Hematopoietic multipotent progenitor cell treated with erythropoietin and hydrocortisone succinate and interleukin-3 and kit ligand, for 8 days (in vitro differentiated cells): ENCODE measurements at regions not wholly inside any gene's neighbourhood (a gene's known extent, or its start where the extent isn't known, plus 50 kb on each side); places are given as distances from the start of the nearest gene placed in this dataset.

ENCODE experiments used
- DNase-seq: peaks from one replicate; pipeline ENCODE4 v3.0.0-alpha.2; 2015

DNA sequence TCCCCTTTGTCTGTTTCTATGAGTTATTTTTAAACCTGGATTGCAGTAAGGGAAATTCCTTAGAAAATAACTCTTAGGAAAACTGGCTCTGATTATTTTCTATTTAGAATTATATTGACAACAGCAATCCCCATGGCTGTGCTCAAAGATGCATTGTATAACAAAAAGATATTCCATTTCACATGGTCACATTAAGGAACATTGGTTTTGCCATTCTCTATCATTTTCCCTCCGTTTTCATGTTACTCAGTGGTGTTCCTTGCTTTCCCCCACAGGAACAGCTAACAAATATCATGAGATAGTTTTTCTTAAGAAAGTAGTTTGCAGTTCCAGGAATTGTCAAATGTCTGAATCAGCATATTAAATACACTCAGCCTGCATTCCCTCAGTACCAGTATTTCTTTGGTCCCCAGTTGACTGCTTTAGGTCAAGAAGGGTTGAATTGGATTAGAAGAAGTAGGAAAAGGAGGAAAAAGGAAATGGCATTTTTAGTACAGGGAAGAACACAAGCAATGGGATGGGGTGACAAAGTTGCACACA is 436.7 kb downstream of the TNS3 start:
- DNase-seq, result no peak

DNA sequence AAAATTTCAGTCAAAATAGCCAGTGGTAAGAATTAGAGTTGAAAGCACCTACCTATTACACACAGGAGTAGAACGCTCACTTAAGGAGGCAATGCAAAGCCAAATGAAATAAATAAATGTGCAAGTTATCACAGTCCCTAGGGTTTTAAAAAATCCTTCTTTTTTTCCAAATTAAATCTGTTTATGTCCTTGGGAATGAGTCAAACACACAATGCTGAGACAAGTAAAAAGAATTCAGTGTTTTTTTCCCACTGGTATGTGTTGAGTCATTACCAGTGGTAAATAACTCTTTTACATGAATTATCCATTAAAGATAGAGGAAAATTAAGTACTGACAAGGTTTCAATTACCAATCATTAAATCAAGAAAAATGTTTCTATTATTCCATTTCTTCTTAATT is 438.6 kb downstream of the TNS3 start:
- DNase-seq, result no peak

DNA sequence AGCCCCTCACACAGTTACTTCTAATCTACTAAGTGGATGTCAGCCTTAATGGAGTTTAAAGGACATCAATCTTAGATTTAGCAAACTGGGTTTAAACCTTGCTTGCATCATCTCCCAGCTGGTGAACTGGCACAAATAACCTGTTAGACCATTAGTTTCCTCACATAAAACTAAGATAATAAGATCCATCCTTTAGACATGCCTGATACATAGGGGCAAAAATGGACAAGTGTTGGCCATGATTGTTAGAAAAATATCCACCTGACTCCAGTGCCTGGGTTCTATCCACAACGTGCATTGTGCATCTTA is 439.1 kb downstream of the TNS3 start:
- DNase-seq, result no peak

DNA sequence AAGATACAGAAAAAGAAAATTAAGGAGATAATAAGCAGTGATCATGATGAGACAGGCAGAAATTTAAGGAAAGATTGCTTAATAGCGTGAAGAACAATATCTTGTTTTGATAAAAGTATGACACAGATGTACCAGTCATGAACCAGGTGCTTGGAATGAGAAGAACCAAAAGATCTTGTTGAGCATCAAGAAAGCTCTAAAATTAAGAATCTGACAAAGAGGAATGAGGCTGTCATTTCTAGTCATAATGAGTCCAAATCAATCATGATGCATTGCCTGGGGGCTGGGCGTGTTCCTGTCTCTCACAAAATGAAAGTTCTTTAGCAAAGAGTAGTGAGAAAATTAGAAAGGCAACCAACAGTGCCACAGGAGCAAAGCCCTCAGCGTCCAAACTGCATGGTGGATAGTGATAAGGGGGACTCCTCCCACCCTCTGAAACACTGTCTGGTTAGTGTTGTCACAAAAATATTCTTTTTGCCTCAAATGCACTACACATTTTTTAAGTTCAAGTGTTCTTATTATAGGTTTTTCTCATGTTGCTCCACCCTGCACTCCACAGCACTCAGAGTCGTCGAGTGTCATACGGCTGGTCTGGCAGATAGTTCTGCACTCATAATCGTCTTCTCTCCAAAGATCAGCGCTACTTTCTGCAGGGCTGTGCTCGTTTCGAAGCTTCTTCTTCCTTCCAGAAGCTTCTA is 439.6 kb downstream of the TNS3 start:
- peak; percentile 67 for DNase-seq

DNA sequence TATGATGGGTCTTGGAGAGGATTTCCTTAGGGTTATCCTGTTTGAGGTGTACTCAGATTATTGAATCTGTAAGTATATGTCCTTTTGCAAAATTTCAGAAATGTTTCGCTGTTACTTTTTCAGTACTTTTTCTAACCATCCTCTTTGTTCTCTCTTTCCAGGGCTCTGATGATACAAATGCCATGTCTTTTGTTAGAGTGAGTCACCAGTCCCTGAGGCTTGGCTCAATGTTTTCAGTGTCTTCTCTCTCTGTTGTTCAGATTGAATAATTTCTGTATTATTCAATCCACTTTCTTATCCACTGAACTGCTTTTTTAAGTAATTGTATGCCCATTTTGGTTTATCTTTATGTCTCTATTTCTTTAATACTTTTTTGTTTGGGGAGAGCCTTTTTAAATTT is 449.4 kb downstream of the TNS3 start:
- no peak for DNase-seq

DNA sequence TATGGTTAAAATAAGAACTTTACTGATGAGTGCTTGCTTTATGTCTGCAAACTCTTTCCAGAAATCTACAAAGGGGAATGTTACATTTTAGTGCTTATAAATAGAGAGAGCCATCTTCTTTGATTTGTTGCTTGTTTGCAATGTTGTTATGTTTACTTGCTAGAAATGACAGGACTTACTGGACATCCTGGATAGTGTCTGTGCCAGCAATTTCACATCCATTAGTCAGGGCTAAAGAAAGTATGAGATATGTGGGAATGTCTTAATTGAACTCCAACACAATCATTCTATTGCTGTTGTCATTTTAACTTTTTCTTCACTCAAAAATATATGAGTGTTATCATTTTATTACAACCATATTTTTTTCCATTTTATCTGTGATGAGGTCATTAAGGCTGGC is 453.2 kb downstream of the TNS3 start:
- DNase-seq, result no peak

DNA sequence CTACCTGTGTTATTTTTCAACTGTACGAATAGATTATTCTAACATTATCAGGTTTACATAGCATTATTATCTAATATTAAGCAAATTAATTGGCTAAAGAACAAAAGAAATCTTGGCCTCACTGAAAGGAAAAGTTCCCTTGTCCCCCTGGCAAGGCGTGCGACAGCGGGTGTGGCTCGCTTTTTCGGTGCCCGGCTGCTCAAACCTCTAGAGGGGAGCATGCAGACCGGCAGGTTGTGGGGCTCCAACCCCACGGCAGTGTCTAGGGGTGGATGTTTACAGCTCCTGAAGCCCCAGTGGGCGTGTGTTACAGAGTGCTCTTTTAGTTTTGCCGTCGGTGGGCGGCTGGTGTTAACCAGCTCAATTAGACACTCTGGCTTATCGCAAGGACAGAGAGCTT is 456.4 kb downstream of the TNS3 start:
- DNase-seq, result no peak

DNA sequence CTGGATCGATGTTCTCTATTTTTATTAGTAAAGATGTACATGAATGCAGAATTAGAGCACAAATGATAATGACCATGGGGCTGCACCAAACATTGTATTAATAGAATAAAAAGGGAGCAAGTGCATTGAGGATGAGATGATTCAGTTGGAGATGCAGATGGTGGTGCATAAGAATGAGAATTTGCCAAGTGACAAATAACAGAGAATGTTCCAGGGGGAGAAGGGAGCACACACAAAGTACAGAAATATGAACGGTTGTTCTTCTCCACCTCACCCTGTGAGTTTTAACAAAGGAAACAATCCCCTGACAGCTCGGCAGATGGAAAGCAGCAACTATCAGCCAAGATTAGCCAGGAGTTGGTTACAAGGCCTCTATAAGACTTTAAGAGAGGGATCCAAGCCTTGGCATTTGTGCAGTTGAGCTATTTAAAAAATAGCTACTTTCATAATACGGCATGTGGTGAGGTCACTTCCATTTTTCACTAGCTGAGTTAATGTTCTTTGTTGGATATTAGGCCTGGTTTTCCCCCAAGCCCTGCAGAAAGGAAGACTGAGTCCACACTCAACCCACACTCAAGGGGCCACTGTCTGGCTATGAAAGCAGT is 462.5 kb downstream of the TNS3 start:
- DNase-seq, result no peak

DNA sequence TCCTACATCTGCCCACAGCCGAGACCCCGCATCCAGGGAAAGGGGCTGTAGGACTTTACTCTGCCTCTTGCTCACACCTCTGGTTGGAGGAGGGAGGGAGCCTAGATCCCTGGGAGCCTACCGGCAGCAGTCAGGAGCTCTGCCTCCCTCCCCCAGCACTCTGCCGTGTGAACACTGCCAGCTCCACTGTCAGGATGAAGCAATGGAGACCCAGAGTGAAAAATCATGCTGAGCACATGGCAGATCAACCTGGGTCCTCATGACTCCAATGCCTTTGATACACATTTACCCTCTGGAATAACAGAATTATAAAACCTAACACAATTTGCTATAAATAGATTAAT is 477.7 kb downstream of the TNS3 start:
- DNase-seq, result no peak

DNA sequence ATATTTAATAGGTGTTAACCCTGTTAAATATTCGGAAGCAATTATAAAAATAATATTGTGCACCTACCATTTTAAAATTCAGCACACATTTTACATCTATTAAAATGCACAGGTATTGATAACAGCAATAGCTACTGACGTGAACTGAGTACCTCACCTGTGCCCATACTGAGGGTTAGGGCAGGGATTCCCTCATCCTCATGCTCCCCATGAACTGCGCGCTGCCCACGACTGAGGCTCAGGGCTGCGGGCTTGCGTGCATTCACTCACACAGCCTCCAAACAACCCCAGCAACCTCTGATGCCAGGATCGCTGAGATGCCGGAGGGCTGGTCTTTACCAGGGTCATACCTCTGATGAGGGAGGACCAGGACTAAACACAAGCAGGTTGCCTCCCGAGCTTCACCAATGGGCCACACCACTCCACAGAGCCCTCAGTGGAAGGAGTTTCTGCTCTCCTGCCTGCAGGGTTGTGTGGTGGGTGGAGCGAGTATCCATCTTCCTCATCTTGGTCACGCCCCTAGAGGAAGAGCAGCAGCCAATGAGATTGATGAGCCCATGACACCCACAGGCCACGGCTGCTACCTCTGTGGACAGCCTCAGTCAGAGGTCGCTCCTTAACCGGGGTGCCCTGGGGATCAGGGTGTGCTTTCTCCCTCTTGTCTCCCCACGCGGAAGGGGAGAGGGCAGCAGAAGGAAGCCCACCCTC is 478.3 kb downstream of the TNS3 start:
- DNase-seq, result no peak

DNA sequence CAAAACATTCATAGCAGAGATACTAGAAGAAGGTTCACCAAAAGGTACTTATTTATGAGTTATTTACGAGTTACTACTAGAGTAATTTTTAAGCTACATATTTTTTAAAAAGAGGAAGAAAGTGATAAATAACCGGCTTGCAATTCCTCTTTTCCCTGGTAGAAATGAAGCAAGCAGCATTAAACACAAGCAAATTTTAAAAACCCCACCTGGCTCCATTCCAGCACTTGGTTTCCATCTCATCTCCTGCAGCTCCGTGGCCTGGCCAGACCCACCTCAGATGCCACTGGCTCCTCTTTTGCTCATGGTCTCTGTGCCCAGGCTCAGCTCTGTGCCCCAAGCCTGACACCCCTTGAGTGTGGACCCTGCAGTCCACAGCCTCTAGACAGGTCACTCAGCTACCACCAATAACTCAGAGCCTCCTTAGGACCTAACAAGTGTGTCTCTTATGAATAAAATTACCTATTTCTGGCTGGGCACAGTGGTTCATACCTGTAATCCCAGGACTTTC is 479.5 kb downstream of the TNS3 start:
- no peak for DNase-seq

DNA sequence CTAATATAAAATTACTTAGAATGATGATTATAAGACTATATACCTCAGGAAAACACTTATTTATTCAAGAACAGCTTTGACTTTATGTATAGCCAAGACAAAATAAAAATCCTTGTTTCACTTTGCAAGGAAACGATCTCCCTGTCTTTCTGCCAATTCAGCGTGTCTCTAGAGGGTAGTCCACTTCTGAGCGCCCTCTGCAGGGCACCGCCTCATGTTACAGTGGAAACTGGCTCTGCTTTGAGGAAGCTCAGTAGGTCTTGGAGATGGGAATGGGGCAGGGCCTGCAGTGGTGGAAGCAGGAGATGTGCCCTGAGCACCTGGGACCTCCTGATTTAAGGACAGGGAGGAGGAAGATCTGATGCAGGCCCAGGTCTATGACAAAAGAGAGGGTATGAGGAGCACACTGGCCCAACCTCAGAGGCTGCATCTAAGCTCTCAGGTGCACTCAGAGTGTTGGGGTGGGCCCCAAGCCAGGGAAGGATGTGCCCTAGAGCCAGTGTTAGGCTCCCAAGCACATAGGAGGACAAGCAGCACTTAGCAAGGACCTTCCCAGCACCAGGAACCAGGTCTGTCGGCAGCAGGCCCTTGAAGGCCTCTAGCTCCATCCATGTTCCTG is 481.0 kb downstream of the TNS3 start:
- peak; percentile 42 for DNase-seq

DNA sequence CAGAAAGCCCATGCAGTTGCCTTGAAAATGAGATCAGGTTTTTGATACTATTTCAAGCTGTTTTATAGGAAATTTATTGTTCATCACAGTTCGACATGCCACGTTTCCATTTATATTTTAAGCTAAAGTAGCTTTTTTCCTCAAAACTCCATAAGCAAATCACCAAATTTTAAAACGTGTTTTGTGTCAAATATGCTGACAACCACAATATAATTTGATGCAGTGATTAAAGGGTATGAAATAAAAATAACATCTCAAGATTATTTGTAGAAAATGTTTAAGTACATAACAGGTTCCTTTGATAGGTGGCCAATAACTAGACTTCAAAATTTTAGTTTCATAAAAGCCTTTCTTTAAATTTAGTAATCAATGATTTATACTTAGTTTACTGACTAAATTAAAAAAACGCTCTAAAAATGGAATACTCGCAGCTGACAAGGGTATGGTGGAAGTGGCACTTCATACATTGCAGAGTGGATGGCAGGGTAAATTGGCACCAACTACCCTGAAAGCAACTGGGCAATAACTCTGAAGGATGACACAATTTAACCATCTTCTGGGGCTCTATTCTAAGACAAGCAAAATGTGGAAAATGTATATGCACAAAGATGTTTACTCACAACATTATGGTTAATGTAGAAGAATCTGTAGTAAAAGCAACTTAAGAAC is 481.6 kb downstream of the TNS3 start:
- no peak for DNase-seq

DNA sequence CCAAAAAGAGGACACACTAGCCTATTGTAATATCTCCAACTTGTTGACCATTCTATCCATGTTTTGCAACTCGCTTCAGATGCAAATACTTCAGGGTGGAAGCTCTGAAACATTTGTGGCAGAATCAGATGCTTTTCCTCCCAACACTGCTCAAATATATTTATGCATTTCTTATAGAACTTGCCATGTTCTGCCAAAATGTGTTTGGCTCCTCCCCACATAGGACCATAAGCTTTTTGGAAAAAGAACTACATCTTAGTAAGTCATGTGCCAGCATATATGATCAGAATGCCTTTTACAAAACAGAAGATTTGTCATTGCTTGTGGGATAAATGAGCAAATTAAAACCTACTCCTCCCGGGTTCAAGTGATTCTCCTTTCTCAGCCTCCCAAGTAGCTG is 484.5 kb downstream of the TNS3 start:
- DNase-seq, result no peak

DNA sequence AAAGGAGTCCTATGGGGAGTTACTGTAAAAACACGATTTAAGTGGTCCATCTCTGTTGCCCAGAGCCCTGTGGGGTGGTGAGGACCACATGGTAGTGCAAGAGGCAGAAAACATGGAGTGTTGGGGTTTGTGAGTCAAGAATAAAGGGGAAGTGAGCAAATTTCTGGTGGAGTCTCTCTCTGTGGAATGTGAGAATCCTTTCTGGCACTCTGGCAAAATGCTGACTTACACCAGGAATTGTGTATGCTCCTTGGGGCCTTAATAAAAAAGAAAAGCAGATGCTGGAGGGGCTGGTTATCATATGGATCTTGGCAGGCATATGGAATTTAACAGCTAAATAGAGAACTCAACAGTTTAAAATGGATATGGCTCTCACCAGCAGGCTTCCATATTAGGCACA is 486.0 kb downstream of the TNS3 start:
- DNase-seq, result no peak

DNA sequence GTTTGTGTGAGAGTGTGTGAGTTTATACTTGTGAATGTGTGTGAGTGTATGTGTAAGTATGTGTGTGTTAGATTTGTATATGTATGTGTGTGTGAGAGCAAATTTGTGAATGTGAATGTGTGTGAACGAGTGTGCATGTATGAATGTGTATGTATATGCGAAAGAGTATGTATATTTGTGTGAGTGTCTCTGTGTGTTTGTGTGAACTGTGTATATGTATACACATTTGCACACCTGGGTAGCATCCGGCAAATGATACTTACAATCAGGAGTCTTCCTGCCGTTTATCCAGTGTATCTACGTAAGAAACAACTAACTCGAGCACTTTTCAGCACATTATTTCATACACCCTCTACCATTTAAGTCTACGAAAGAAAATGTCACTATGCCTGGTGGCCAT is 487.4 kb downstream of the TNS3 start:
- DNase-seq, result no peak

DNA sequence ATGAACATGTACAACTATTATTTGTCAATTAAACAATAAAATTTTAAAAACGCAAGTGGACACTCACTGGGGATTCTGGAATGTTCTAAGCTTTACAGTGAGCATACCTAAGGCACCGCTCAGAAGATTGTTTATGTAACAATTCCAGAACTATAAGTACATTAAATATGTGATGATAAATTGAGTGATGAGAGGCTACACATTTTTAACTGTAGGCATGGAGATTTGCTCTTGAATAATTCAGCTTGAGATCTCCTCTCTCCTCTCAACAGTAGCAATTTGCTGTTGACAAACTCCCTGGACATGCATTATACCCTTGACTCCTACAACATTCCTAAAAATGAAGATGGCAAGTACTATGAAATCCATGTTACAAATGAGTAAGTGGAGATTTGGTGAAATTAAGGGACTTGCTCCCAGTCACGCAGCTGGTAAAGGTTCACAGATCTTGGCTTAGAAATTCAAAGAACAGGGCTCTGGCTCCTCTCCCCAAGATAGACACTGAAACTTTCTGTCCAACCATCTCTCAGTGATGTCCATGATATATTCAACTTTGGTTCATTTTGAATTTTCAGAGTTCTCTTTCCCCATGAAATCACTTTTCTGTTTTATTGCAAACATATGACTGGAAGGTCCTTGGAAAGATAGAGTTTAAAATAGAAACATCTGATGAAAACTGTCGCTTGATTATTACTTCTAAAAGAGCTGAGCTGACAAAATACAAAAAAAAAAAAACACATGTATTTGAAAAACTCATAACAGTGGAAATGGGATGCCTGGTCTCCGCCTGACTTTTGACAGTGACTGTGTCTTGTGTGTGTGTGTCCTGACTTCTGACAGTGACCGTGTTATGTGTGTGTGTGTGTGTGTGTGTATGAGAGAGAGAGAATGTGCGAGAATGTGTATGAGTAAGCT is 488.3 kb downstream of the TNS3 start:
- no peak for DNase-seq

DNA sequence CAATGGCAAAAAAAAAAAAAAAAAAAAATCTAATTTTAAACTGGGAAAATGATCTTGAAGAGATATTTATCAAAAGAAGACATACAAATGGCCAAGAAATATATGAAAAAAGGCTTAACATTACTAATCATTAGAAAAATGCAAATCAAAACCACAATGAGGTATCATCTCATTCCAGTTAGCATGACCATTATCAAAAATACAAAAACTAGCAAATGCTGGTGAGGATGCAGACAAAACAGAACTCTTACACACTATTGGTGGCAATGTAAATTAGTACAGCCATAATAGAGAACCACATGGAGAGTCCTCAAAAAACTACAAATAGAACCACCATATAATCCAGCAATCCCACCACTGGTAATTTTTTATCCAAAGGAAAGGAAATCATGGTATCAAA is 489.6 kb downstream of the TNS3 start:
- no peak for DNase-seq

DNA sequence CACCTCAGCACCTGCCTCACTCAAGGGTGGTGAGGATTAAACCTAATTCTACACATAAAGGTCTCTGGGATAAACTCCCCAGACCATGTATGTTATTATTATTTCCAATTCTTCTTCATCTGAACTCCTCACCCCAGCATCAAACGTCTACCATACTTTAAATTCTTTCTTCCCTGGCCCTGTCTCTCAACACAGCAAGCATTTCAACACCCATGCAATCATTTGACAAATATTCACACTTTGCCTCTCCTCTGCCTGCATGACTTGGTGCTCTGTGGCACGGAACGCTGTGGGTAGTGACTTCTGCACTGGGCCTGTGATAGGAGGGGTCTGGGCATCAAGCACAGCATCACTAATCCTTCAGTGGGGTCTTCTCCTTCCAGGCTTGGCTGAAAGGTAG is 490.8 kb downstream of the TNS3 start:
- DNase-seq, result no peak

DNA sequence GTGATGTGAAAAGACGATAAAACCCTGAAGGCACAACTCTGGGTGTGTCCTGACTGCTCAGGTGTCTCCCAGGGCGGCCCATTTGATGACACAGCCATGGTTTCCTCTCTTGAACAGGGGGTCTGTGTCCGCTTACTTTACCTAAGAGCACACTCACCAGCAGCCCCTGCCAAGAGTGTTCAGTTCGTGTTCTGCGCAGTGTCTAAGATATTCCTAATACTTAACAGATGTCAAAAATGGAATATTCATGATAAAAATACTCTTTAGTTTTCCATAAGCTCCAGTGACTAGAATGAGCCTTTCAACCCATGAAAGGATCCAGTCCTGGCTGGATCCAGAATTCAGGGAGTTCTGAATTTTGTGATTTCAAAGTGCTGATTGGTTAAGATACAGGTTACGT is 492.4 kb downstream of the TNS3 start:
- no peak for DNase-seq

DNA sequence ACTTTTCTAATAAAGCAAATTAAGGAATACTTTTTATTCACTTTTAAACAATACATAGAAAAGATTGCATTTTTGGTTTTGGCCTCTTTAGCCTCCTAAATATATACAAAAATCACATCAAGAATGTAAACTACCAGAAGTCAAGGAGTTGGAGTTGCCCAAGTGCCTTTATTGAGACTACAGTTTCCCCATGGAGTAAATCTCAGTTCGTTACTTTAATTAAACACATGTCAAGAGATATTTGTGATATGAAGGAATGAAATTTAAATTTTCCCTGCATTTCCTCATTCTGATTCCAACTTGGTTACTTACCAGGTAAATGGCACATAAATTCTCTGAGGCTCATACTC is 492.9 kb downstream of the TNS3 start:
- DNase-seq, result no peak

DNA sequence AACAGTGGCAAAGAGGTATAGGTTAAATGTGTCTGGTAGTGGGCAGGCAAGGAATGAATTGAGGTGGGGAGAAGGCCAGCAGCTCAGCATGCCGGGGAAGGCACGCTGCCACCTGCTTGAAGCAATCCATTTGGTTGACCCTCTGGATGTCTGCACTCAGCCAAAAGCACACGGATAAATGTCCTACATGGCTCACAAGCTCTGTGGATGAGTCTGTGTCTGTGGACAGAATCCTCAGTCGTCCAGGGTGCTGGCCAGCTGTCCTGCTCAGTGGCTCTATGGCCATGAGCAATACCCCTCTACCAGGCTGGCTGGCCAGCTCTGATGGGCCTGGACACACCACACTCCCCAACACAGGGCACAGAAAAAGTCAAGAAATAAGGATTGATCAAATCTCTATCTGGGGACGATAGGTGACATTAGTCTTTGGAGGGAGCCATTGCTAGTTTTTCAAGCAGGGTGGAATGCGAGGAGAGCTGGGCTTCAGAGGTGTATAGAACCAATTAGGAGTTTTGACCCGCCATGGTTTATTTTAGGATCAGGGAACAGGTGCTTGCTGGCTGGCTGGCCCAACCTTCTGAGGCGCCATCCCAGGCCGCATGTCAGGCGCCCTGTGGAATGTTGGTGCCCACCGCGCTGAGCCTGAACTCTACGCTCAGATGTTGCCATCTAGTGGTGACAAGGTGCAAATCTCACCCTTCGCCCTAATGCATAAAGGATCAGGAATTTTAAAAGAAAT is 493.4 kb downstream of the TNS3 start:
- DNase-seq, result peak; percentile 47
